ENCODE measurements at regions not wholly inside any gene's neighbourhood (a gene's known extent, or its start where the extent isn't known, plus 50 kb on each side); places are given as distances from the start of the nearest gene placed in this dataset.

GRCh38 chr2:15692551-15693377, 101.1 kb downstream of the DDX1 start:
- Histone ChIP-seq H3K9me3 (no peaks in the 10 kb centered on the region), H3K27ac (no peak overlapping the region), H3K4me1 (no peaks in the 10 kb centered on the region), H3K27me3 (no peaks in the 10 kb centered on the region), H3K4me3 (no peak overlapping the region), H3K36me3 (no peaks in the 10 kb centered on the region)
- WGBS, 2 donors (ENCODE audit: low coverage in 1 of 2) = 93 to 99% methylated on average over 6 to 7 of the region's 15 CpGs
- TF ChIP-seq POLR2AphosphoS5 (IDR thresholded peaks at IDR 0.05) = no peak
- no peak for TF ChIP-seq POLR2A (IDR thresholded peaks at IDR 0.05)
- TF ChIP-seq EP300 (IDR thresholded peaks at IDR 0.05) = no peak
- no peak for TF ChIP-seq CTCF (IDR thresholded peaks at IDR 0.05)
- no peak for ATAC-seq

GRCh38 chr2:15693382-15693781, 101.7 kb downstream of the DDX1 start:
- H3K4me3 ChIP-seq = no peak overlapping the region
- no peaks in the 10 kb centered on the region for H3K4me1 ChIP-seq
- TF ChIP-seq POLR2A (IDR thresholded peaks at IDR 0.05) (no peak), EP300 (IDR thresholded peaks at IDR 0.05) (no peak), POLR2AphosphoS5 (IDR thresholded peaks at IDR 0.05) (no peak), CTCF (IDR thresholded peaks at IDR 0.05) (no peak)
- no peak overlapping the region for H3K27ac ChIP-seq
- no peaks in the 10 kb centered on the region for H3K27me3 ChIP-seq
- H3K9me3 ChIP-seq = no peaks in the 10 kb centered on the region
- ATAC-seq = no peak
- WGBS, 2 donors (ENCODE audit: low coverage in 1 of 2) = 92% methylated on average over 4 of the region's 4 CpGs; no CpG with 5 or more reads in 1 of the 2 donors
- H3K36me3 ChIP-seq = no peaks in the 10 kb centered on the region

GRCh38 chr2:15693926-15694588, 102.4 kb downstream of the DDX1 start:
- no peak for ATAC-seq
- TF ChIP-seq POLR2AphosphoS5 (IDR thresholded peaks at IDR 0.05) (no peak), POLR2A (IDR thresholded peaks at IDR 0.05) (no peak), CTCF (IDR thresholded peaks at IDR 0.05) (no peak), EP300 (IDR thresholded peaks at IDR 0.05) (no peak)
- Histone ChIP-seq H3K36me3 (no peaks in the 10 kb centered on the region), H3K27me3 (no peaks in the 10 kb centered on the region), H3K9me3 (no peaks in the 10 kb centered on the region), H3K27ac (no peak overlapping the region), H3K4me1 (no peaks in the 10 kb centered on the region), H3K4me3 (no peak overlapping the region)
- WGBS, 2 donors (ENCODE audit: low coverage in 1 of 2) = 65 to 91% methylated on average over 3 to 11 of the region's 16 CpGs

- Histone ChIP-seq H3K36me3 (no peaks in the 10 kb centered on the region), H3K4me3 (no peak overlapping the region), H3K27ac (no peak overlapping the region), H3K27me3 (no peaks in the 10 kb centered on the region), H3K4me1 (no peaks in the 10 kb centered on the region), H3K9me3 (no peaks in the 10 kb centered on the region)
- TF ChIP-seq EP300 (IDR thresholded peaks at IDR 0.05) (no peak), CTCF (IDR thresholded peaks at IDR 0.05) (no peak), POLR2A (IDR thresholded peaks at IDR 0.05) (no peak), POLR2AphosphoS5 (IDR thresholded peaks at IDR 0.05) (no peak)
- 80 to 89% methylated on average over 3 to 7 of the region's 7 CpGs for WGBS, 2 donors (ENCODE audit: low coverage in 1 of 2)
- ATAC-seq = no peak
Measured at GRCh38 chr2:15694589-15694986, 102.9 kb downstream of the DDX1 start.
